HG03354 (cell line): ENCODE measurements at regions not wholly inside any gene's neighbourhood (a gene's known extent, or its start where the extent isn't known, plus 50 kb on each side); places are given as distances from the start of the nearest gene placed in this dataset.
A peak's percentile ranks its signal among the peaks of the same experiment; 100 is the strongest.
"Not testable (repeated sequence)": the region's sequence is repeated elsewhere in the genome, so short reads cannot be mapped to it uniquely, and the experiment has no call there.

ENCODE experiments used
- ATAC-seq: cut with Tn5 transposase; IDR thresholded peaks from one replicate; pipeline ENCODE4 v1.9.1; 2021; ENCODE audit warnings: mild to moderate bottlenecking; ENCODE audit not compliant: unreplicated experiment, poor library complexity, severe bottlenecking

- ATAC-seq: no peak
Measured at GRCh38 chr5:90289837-90290236, 119.7 kb downstream of the CETN3 start.

DNA sequence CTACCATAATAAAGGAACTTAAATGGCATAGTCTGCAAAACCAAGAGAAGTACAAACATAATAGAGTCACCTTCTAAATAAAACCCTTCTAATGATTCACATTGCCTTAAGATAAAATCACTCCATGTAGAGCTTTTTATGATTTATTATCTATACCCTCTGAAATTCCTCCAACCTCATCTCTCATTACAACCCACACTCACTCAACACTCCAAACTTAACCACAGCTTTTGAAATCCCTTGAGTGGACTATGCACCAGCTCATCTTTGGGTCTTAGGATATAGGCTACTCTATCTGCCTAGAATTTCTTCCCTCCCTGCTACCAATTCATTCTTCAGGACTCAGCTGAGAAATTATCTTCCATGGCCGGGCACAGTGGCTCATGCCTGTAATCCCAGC, 122.5 kb downstream of the CETN3 start:
- ATAC-seq: no peak

- no peak for ATAC-seq
Measured at GRCh38 chr5:90285581-90285980, 124.0 kb downstream of the CETN3 start.

GRCh38 chr5:90284375-90284774, 125.2 kb downstream of the CETN3 start:
- no peak for ATAC-seq

- ATAC-seq: no peak
Measured at GRCh38 chr5:90279091-90279490, 130.5 kb downstream of the CETN3 start.

DNA sequence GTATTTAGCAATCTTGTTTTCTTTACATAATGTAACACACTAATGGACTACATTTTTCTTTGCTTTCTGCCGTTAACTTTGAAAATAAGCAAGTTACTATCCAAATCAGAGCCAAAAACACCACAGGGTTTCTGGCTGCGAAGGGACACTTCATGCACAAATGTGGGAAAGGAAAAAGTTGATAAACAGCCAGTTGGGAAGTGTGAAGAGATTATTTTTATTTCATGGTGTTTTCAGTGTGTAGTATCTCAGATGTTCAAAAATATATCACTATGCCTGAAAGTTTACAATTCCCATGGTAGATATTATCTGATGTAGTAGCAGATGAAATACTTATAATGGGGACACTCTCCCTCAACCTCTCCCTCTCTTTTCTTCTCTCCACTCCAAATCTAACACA, 135.3 kb downstream of the CETN3 start:
- no peak for ATAC-seq

DNA sequence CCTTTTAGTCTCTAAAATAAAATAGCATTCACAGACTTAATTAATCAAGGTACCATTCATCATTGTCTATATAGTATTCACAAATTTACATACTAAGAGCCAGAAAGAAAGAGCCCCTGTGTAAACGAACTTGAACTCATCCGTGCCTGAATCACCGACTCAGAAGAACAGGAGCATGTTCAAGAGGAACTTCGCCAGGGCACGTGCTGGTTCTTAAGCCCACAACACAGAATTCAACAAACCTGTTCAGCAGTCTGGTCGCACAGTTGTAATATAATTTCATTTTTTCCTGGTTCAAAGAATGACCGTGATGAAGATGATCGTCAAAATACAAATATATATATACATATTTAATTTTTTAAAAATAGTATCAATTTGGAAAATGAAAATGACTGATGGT, 141.9 kb downstream of the CETN3 start:
- ATAC-seq: no peak

- ATAC-seq: no peak
Measured at GRCh38 chr5:90265545-90265857, 144.1 kb downstream of the CETN3 start.

DNA sequence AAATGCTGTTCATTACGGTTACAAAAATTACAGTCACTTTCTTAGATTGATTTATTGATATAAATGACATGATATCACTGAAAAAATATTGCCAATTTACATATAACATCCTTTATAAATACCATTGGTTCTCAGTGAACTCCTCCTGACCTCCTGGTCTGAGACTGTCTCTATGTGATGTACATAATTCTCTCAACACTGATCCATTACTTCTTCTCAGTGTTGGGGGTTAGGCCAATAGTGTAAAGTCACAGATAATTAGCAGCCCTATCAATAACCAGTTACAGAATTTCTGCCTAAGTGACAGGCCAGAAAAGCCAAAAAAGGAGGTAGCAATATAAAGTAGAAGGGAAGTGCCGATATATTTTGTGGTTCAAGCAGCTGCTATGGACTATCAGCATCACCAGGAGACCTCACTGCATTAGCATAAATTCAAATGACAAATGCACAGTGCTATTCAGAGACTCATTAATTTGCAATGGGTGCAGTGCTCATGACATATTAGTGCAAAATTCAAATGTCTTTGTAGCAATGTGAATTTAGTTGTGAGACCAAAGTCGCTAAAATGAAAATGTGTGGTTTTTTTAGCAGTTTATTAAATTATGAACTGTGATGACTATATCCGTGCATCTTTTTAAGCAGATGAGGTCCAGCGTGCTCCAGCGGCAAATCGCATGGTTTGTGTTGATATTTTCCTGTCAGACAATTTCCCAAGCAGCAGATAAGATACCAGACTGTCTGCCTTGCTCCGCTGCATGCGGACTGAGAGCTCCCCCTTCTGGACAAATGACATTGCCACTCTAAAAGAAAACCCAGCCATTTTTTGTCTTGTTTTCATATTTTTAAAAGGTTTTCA, 144.6 kb downstream of the CETN3 start:
- ATAC-seq: peak; percentile 85

DNA sequence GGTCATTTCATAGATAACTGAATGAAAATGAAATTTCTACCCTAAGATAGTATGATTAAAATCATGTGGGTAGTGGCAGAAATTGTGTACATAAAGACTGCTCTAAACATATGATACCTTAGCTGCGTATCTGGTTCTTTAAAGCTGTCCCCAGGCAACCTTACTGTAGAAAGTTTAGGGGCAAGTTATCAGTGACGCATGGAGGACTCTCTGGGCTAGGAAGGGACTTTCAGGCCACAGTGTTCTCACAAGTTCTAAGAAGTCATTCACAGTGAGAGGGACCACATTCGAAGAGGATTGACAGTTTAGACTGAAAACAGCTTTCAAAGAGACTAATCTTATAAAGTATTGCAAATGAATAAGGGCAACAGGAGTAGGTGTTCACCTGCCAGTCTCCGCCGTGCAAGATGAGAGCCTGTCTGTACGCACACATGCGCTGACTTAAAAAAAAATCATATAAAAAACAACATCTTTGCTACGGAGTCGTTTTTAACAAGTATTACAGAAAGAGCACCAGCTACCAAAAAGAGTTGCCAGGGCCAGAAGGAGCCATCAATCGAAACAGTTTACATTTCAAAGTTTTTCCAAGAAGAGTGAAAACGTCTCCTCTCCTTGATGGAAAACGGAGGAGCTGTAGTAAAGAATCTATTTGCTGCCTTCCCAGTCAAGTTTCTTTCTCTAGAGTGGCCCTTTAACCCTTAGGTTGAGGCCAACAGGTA, 146.3 kb downstream of the CETN3 start:
- ATAC-seq: no peak

DNA sequence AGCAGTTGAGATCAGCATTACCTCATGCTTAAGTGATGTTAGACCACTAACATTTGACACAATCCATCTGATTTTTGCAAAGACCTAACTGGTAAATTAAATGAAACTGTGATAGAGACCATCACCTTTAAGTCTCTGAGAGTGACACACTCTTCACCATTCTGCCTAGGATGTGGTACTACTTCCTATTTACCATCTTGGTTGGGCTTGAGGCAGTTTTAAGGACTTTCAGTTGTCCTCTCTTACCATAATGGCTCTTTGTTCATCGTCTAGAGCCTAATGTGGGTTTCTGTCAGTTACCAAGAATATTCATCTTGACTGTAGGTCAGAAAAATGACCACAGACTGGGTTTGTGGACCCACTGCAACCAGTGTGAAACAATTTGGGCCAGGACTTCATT, 158.1 kb downstream of the CETN3 start:
- no peak for ATAC-seq

DNA sequence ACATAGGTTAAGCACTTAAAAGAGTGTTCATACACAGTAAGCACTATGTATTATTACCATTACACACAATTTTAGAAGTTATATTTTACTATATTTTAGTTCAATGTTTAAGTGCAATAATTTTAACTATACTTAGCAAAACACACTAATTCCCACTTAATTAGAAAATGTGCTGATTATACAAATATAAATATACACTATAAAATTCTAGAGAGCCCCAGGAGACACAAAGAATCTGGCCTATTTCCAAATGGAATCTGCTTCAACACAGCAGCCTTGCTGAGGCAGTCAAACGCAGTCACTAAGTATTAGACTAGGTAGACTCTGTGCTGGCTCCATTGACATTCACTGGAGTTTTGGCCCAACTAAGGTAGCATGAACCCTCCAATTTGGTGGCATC, 160.9 kb downstream of the CETN3 start:
- ATAC-seq: no peak

DNA sequence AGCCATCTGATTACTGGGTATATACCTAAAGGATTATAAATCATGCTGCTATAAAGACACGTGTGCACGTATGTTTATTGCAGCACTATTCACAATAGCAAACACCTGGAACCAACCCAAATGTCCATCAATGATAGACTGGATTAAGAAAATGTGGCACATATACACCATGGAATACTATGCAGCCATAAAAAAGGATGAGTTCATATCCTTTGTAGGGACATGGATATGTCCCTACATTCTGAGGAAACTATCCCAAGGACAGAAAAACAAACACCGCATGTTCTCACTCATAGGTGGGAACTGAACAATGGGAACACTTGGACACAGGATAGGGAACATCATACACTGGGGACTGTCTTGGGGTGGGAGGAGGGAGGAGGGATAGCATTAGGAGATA, 165.7 kb downstream of the CETN3 start:
- ATAC-seq: not testable (repeated sequence)

DNA sequence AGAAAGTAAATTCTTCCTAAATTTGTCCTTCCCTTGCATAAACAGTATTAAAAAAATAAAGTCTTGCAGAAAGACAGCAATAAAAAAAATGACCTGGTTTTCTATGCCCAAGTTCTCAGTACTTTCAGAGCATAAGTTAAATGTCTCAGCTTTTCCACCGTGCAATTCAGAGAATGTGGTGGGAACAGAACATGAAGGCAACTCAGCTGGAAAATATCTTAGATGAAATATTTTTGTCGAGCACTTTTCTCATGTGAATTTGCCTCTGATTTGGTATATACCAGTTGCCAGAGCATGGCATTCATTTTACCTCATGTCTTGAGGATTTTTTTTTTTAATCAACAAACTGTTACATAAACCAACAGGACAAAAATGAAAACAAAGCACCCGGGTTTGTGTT, 176.1 kb downstream of the CETN3 start:
- ATAC-seq: no peak

DNA sequence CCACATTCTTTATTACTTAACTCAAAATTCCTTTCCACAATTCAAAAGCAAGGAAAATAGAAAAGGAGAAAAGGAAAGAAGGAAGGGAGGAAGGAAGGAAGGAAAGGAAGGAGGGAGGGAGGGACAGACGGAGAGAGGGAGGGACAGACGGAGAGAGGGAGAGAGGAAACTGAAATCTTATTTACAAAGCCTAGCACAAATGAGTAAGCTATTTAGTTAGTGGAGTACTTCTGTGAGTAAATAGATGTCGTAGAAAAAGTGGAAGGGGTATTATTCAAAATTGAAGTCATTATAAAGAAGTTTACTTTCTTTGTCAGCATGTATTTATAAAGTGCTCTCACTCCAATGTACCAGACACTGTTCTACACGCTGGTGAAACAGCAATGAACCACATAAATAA, 177.9 kb downstream of the CETN3 start:
- ATAC-seq: no peak

DNA sequence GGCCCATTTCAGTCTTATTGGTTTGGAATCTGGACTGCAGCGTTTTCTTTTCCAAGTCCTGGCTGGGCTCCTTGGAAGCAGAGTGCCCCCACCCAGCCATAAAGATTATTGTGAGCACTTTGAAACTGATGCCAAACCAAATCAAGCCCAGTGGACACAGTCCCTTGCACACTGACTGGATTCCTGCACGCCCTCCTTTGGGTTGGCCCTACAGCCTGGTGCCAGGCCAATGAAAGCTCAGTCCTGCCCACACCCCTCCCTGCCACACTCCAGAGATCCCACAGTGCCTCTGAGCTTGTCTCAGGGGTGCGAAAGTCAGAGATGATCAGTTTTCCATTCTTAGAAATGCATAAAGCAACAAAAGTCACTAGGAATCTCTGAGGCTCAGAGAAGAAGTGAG, 181.9 kb downstream of the CETN3 start:
- ATAC-seq: no peak

- no peak for ATAC-seq
Measured at GRCh38 chr5:90226433-90227099, 183.0 kb downstream of the CETN3 start.

DNA sequence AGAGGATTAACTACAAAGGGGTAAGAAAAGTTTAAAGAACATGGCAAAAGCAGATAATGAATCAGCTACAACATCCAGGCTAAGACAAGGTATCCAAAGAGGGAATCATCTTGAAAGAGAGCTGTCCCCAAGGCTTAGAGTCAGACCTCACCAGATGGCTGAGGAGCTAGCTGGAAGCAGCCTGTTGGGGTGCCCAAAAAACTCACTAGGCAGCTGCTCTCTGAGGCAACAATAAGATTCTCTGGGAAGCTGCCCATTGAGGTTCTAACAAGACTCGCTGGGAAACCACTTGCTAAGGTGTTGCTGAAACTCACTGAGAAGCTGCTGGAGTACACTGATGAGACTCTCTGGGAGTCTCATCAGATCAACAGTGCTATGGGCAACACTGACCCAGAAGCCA, 185.2 kb downstream of the CETN3 start:
- no peak for ATAC-seq

GRCh38 chr5:90223756-90224155, 185.8 kb downstream of the CETN3 start:
- no peak for ATAC-seq

GRCh38 chr5:90221951-90222350, 187.6 kb downstream of the CETN3 start:
- no peak for ATAC-seq

- no peak for ATAC-seq
Measured at GRCh38 chr5:90220554-90220953, 189.0 kb downstream of the CETN3 start.
